Panc1 (cell line): ENCODE measurements at regions not wholly inside any gene's neighbourhood (a gene's known extent, or its start where the extent isn't known, plus 50 kb on each side); places are given as distances from the start of the nearest gene placed in this dataset.

Experiments used
- CTCF ChIP-seq: fragments of 450-650 bp; IDR thresholded peaks from 2 replicates; pipeline ENCODE4 v1.5.1; 2017; ENCODE audit warnings: mild to moderate bottlenecking
- POLR2AphosphoS5 ChIP-seq: IDR thresholded peaks from 2 replicates; pipeline ENCODE4 v1.6.1; 2012; ENCODE audit warnings: mild to moderate bottlenecking, low read depth, low read length, moderate library complexity
- REST ChIP-seq, 2 experiments: IDR thresholded peaks; 2 replicates each; pipeline ENCODE4 v1.6.1; 2011 to 2012; ENCODE audit warnings: low read depth in 2 of 2, control low read depth in 1 of 2, low read length in 1 of 2, mild to moderate bottlenecking in 1 of 2, moderate library complexity in 1 of 2; ENCODE audit not compliant: insufficient read depth in 1 of 2
- SIN3A ChIP-seq: IDR thresholded peaks from 2 replicates; pipeline ENCODE4 v1.6.1; 2012; ENCODE audit warnings: low read depth, mild to moderate bottlenecking, low read length, moderate library complexity, borderline replicate concordance; ENCODE audit not compliant: insufficient read depth

- TF ChIP-seq CTCF, result no peak
- no peak for TF ChIP-seq POLR2AphosphoS5
- TF ChIP-seq SIN3A, result no peak
- TF ChIP-seq REST (IDR thresholded peaks at IDR 0.05; ENCODE audit: insufficient read depth in 1 of 2, low read depth in 2 of 2, low read length in 1 of 2), result no peak
Observed at GRCh38 chr5:6187501-6187900, 190.8 kb downstream of the MED10 start.
